HEK293 (cell line): ENCODE measurements at regions not wholly inside any gene's neighbourhood (a gene's known extent, or its start where the extent isn't known, plus 50 kb on each side); places are given as distances from the start of the nearest gene placed in this dataset.

Experiments used
- CTCF ChIA-PET: fragments of 350-600 bp; formaldehyde crosslinking; extraction: SDS; loops from one replicate; lab custom pipeline; 2021; ENCODE audit warnings: antibody characterized with exemption; lab: Yijun Ruan, JAX
- POLR2A ChIA-PET: fragments of 300-600 bp; formaldehyde crosslinking; extraction: SDS; loops from one replicate; lab custom pipeline; 2020; ENCODE audit warnings: antibody characterized with exemption, inconsistent platforms; lab: Yijun Ruan, JAX
- H3K27ac ChIP-seq: fragments of 200-500 bp; sonication (Bioruptor generic); 2 replicates; pipeline ENCODE4 v1.5.1; 2014; ENCODE audit warnings: low read depth, low read length, control low read depth, inconsistent platforms; ENCODE audit errors: extremely low read depth
- H3K36me3 ChIP-seq, 2 experiments: fragments of 200-500 bp in 1 of 2; sonication (Bioruptor generic) in 1 of 2; 1 replicate in 1 of 2; 2 replicates in 1 of 2; pipeline ENCODE4 v1.5.1; 2014 to 2017; ENCODE audit warnings: inconsistent platforms in 2 of 2, low read length in 2 of 2; ENCODE audit not compliant: control insufficient read depth in 2 of 2, insufficient read depth in 1 of 2
- H3K4me1 ChIP-seq: fragments of 200-500 bp; sonication (Bioruptor generic); 2 replicates; pipeline ENCODE4 v1.5.1; 2014; ENCODE audit warnings: mild to moderate bottlenecking, low read length, inconsistent platforms; ENCODE audit not compliant: control insufficient read depth, insufficient read depth
- H3K4me3 ChIP-seq: 2 replicates; pipeline ENCODE4 v1.5.1; 2011; ENCODE audit warnings: low read depth, mild to moderate bottlenecking, control low read depth, low read length, moderate library complexity
- H3K9me3 ChIP-seq: fragments of 200-500 bp; sonication (Bioruptor generic); 2 replicates; pipeline ENCODE4 v1.5.1; 2014; ENCODE audit warnings: low read depth, low read length, inconsistent platforms; ENCODE audit not compliant: control insufficient read depth, insufficient read depth
- HOXD13 ChIP-seq: sonication (generic); formaldehyde crosslinking; IDR thresholded peaks from 2 replicates; pipeline ENCODE4 v1.8.0; 2022; ENCODE audit warnings: missing genetic modification reagents, borderline replicate concordance
- KLF1 ChIP-seq: fragments of 450-650 bp; formaldehyde crosslinking; IDR thresholded peaks from 2 replicates; pipeline ENCODE4 v1.5.1; 2016; ENCODE audit warnings: missing biosample characterization, missing genetic modification characterization
- SCRT2 ChIP-seq: fragments of 450-650 bp; formaldehyde crosslinking; IDR thresholded peaks from 2 replicates; pipeline ENCODE4 v1.5.1; 2016; ENCODE audit warnings: missing biosample characterization, missing genetic modification characterization
- ZNF114 ChIP-seq: fragments of 450-650 bp; formaldehyde crosslinking; IDR thresholded peaks from 2 replicates; pipeline ENCODE4 v1.5.0; 2017; ENCODE audit warnings: missing biosample characterization, missing genetic modification characterization
- ZNF23 ChIP-seq: fragments of 450-650 bp; formaldehyde crosslinking; IDR thresholded peaks from 2 replicates; pipeline ENCODE4 v1.5.1; 2016; ENCODE audit warnings: missing biosample characterization, missing genetic modification characterization, borderline replicate concordance
- ZNF391 ChIP-seq: fragments of 450-650 bp; formaldehyde crosslinking; IDR thresholded peaks from 2 replicates; pipeline ENCODE4 v1.5.1; 2016; ENCODE audit warnings: low read depth, missing biosample characterization, missing genetic modification characterization, borderline replicate concordance
- ZNF501 ChIP-seq: fragments of 450-650 bp; formaldehyde crosslinking; IDR thresholded peaks from 2 replicates; pipeline ENCODE4 v1.5.1; 2016; ENCODE audit warnings: missing biosample characterization, missing genetic modification characterization
- ZNF521 ChIP-seq: fragments of 450-650 bp; formaldehyde crosslinking; IDR thresholded peaks from 2 replicates; pipeline ENCODE4 v1.5.1; 2017; ENCODE audit warnings: missing biosample characterization, mild to moderate bottlenecking, missing genetic modification characterization
- ZNF555 ChIP-seq: fragments of 450-650 bp; formaldehyde crosslinking; conservative IDR thresholded peaks from 2 replicates; pipeline ENCODE4 v1.5.1; 2017; ENCODE audit warnings: missing biosample characterization, mild to moderate bottlenecking, missing genetic modification characterization, inconsistent platforms
- ZNF561 ChIP-seq: fragments of 450-650 bp; IDR thresholded peaks from 2 replicates; pipeline ENCODE4 v1.5.1; 2018; ENCODE audit warnings: missing biosample characterization, missing genetic modification characterization, borderline replicate concordance
- ZNF624 ChIP-seq: fragments of 450-650 bp; formaldehyde crosslinking; IDR thresholded peaks from 2 replicates; pipeline ENCODE4 v1.5.1; 2017; ENCODE audit warnings: missing biosample characterization, missing genetic modification characterization
- ZNF837 ChIP-seq: fragments of 450-650 bp; formaldehyde crosslinking; IDR thresholded peaks from 2 replicates; pipeline ENCODE4 v1.5.1; 2016; ENCODE audit warnings: missing biosample characterization, missing genetic modification characterization
- TF ChIP-seq, protein P1 (sequence below): sonication (generic); formaldehyde crosslinking; IDR thresholded peaks from 2 replicates; pipeline ENCODE4 v1.8.1; 2022; ENCODE audit warnings: mild to moderate bottlenecking, moderate library complexity, missing genetic modification reagents
- TF ChIP-seq, protein P2 (sequence below): fragments of 450-650 bp; formaldehyde crosslinking; IDR thresholded peaks from 2 replicates; pipeline ENCODE4 v1.5.1; 2016; ENCODE audit warnings: missing biosample characterization, missing genetic modification characterization, borderline replicate concordance
- TF ChIP-seq, protein P3 (sequence below): fragments of 450-650 bp; formaldehyde crosslinking; IDR thresholded peaks from 2 replicates; pipeline ENCODE4 v1.5.0; 2017; ENCODE audit warnings: missing biosample characterization, missing genetic modification characterization, borderline replicate concordance
- TF ChIP-seq, protein P4 (sequence below): fragments of 450-650 bp; formaldehyde crosslinking; IDR thresholded peaks from 2 replicates; pipeline ENCODE4 v1.5.1; 2016; ENCODE audit warnings: missing biosample characterization, missing genetic modification characterization
- TF ChIP-seq, protein P5 (sequence below): fragments of 450-650 bp; formaldehyde crosslinking; IDR thresholded peaks from 2 replicates; pipeline ENCODE4 v1.5.1; 2017; ENCODE audit warnings: missing biosample characterization, missing genetic modification characterization
- TF ChIP-seq, protein P6 (sequence below): fragments of 450-650 bp; formaldehyde crosslinking; conservative IDR thresholded peaks from 2 replicates; pipeline ENCODE4 v1.5.1; 2016; ENCODE audit warnings: low read depth, missing biosample characterization, missing genetic modification characterization
- TF ChIP-seq, protein P7 (sequence below): fragments of 450-650 bp; formaldehyde crosslinking; IDR thresholded peaks from 2 replicates; pipeline ENCODE4 v1.5.1; 2016; ENCODE audit warnings: missing biosample characterization, missing genetic modification characterization, borderline replicate concordance

DNA sequence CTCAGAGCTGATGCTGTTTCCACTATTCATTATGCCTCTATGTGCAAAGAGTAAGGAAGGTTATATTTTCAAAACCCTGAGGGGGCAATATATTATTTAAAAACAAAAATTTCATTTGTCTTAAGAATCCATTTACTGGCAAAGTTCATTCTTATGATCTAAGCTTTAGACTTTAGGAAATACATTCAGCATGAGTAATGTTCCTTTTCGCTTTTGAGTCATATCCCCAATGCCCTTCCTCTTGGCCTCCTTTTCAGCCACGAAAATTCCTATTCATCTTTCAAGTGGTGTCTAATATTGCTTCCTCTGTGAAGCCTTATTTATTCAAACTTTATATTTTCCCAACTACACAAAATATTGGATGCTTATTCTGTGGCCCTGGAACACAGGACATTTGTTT lies 1317.0 kb downstream of the PCDH9 start:
- CTCF ChIA-PET, result no interaction called here
- Histone ChIP-seq H3K4me3 (no peak overlapping the region), H3K36me3 (no peaks in the 10 kb centered on the region), H3K27ac (no peak overlapping the region), H3K4me1 (no peaks in the 10 kb centered on the region), H3K9me3 (no peaks in the 10 kb centered on the region)
- POLR2A ChIA-PET, result no interaction called here
- TF ChIP-seq, protein P1, sequence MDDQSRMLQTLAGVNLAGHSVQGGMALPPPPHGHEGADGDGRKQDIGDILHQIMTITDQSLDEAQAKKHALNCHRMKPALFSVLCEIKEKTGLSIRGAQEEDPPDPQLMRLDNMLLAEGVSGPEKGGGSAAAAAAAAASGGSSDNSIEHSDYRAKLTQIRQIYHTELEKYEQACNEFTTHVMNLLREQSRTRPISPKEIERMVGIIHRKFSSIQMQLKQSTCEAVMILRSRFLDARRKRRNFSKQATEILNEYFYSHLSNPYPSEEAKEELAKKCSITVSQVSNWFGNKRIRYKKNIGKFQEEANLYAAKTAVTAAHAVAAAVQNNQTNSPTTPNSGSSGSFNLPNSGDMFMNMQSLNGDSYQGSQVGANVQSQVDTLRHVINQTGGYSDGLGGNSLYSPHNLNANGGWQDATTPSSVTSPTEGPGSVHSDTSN (CRISPR knock-in tag), result no peak
- TF ChIP-seq ZNF521 (tag by site-specific recombination) (no peak), KLF1 (tag by site-specific recombination) (no peak), ZNF114 (tag by site-specific recombination) (no peak), HOXD13 (no peak), ZNF555 (tag by site-specific recombination) (no peak), ZNF624 (no peak), SCRT2 (tag by site-specific recombination) (no peak), ZNF501 (tag by site-specific recombination) (no peak), ZNF837 (tag by site-specific recombination) (no peak), ZNF561 (tag by site-specific recombination) (no peak), ZNF391 (tag by site-specific recombination) (no peak), ZNF23 (tag by site-specific recombination) (no peak)
- TF ChIP-seq, protein P2, sequence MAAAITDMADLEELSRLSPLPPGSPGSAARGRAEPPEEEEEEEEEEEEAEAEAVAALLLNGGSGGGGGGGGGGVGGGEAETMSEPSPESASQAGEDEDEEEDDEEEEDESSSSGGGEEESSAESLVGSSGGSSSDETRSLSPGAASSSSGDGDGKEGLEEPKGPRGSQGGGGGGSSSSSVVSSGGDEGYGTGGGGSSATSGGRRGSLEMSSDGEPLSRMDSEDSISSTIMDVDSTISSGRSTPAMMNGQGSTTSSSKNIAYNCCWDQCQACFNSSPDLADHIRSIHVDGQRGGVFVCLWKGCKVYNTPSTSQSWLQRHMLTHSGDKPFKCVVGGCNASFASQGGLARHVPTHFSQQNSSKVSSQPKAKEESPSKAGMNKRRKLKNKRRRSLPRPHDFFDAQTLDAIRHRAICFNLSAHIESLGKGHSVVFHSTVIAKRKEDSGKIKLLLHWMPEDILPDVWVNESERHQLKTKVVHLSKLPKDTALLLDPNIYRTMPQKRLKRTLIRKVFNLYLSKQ (tag by site-specific recombination), result no peak
- TF ChIP-seq, protein P3, sequence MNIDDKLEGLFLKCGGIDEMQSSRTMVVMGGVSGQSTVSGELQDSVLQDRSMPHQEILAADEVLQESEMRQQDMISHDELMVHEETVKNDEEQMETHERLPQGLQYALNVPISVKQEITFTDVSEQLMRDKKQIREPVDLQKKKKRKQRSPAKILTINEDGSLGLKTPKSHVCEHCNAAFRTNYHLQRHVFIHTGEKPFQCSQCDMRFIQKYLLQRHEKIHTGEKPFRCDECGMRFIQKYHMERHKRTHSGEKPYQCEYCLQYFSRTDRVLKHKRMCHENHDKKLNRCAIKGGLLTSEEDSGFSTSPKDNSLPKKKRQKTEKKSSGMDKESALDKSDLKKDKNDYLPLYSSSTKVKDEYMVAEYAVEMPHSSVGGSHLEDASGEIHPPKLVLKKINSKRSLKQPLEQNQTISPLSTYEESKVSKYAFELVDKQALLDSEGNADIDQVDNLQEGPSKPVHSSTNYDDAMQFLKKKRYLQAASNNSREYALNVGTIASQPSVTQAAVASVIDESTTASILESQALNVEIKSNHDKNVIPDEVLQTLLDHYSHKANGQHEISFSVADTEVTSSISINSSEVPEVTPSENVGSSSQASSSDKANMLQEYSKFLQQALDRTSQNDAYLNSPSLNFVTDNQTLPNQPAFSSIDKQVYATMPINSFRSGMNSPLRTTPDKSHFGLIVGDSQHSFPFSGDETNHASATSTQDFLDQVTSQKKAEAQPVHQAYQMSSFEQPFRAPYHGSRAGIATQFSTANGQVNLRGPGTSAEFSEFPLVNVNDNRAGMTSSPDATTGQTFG (tag by site-specific recombination), result no peak
- TF ChIP-seq, protein P4, sequence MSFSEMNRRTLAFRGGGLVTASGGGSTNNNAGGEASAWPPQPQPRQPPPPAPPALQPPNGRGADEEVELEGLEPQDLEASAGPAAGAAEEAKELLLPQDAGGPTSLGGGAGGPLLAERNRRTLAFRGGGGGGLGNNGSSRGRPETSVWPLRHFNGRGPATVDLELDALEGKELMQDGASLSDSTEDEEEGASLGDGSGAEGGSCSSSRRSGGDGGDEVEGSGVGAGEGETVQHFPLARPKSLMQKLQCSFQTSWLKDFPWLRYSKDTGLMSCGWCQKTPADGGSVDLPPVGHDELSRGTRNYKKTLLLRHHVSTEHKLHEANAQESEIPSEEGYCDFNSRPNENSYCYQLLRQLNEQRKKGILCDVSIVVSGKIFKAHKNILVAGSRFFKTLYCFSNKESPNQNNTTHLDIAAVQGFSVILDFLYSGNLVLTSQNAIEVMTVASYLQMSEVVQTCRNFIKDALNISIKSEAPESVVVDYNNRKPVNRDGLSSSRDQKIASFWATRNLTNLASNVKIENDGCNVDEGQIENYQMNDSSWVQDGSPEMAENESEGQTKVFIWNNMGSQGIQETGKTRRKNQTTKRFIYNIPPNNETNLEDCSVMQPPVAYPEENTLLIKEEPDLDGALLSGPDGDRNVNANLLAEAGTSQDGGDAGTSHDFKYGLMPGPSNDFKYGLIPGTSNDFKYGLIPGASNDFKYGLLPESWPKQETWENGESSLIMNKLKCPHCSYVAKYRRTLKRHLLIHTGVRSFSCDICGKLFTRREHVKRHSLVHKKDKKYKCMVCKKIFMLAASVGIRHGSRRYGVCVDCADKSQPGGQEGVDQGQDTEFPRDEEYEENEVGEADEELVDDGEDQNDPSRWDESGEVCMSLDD (tag by site-specific recombination), result no peak
- TF ChIP-seq, protein P5, sequence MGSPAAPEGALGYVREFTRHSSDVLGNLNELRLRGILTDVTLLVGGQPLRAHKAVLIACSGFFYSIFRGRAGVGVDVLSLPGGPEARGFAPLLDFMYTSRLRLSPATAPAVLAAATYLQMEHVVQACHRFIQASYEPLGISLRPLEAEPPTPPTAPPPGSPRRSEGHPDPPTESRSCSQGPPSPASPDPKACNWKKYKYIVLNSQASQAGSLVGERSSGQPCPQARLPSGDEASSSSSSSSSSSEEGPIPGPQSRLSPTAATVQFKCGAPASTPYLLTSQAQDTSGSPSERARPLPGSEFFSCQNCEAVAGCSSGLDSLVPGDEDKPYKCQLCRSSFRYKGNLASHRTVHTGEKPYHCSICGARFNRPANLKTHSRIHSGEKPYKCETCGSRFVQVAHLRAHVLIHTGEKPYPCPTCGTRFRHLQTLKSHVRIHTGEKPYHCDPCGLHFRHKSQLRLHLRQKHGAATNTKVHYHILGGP, result no peak
- TF ChIP-seq, protein P6, sequence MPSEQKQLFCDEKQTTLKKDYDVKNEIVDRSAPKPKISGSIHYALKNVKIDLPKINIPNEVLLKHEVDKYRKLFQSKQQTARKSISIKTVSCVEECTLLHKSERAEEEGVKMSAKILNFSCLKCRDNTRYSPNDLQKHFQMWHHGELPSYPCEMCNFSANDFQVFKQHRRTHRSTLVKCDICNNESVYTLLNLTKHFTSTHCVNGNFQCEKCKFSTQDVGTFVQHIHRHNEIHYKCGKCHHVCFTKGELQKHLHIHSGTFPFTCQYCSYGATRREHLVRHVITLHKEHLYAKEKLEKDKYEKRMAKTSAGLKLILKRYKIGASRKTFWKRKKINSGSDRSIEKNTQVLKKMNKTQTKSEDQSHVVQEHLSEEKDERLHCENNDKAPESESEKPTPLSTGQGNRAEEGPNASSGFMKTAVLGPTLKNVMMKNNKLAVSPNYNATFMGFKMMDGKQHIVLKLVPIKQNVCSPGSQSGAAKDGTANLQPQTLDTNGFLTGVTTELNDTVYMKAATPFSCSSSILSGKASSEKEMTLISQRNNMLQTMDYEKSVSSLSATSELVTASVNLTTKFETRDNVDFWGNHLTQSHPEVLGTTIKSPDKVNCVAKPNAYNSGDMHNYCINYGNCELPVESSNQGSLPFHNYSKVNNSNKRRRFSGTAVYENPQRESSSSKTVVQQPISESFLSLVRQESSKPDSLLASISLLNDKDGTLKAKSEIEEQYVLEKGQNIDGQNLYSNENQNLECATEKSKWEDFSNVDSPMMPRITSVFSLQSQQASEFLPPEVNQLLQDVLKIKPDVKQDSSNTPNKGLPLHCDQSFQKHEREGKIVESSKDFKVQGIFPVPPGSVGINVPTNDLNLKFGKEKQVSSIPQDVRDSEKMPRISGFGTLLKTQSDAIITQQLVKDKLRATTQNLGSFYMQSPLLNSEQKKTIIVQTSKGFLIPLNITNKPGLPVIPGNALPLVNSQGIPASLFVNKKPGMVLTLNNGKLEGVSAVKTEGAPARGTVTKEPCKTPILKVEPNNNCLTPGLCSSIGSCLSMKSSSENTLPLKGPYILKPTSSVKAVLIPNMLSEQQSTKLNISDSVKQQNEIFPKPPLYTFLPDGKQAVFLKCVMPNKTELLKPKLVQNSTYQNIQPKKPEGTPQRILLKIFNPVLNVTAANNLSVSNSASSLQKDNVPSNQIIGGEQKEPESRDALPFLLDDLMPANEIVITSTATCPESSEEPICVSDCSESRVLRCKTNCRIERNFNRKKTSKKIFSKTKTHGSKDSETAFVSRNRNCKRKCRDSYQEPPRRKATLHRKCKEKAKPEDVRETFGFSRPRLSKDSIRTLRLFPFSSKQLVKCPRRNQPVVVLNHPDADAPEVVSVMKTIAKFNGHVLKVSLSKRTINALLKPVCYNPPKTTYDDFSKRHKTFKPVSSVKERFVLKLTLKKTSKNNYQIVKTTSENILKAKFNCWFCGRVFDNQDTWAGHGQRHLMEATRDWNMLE, result no peak
- TF ChIP-seq, protein P7, sequence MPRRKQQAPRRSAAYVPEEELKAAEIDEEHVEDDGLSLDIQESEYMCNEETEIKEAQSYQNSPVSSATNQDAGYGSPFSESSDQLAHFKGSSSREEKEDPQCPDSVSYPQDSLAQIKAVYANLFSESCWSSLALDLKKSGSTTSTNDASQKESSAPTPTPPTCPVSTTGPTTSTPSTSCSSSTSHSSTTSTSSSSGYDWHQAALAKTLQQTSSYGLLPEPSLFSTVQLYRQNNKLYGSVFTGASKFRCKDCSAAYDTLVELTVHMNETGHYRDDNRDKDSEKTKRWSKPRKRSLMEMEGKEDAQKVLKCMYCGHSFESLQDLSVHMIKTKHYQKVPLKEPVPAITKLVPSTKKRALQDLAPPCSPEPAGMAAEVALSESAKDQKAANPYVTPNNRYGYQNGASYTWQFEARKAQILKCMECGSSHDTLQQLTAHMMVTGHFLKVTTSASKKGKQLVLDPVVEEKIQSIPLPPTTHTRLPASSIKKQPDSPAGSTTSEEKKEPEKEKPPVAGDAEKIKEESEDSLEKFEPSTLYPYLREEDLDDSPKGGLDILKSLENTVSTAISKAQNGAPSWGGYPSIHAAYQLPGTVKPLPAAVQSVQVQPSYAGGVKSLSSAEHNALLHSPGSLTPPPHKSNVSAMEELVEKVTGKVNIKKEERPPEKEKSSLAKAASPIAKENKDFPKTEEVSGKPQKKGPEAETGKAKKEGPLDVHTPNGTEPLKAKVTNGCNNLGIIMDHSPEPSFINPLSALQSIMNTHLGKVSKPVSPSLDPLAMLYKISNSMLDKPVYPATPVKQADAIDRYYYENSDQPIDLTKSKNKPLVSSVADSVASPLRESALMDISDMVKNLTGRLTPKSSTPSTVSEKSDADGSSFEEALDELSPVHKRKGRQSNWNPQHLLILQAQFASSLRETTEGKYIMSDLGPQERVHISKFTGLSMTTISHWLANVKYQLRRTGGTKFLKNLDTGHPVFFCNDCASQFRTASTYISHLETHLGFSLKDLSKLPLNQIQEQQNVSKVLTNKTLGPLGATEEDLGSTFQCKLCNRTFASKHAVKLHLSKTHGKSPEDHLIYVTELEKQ (tag by site-specific recombination), result no peak
